GM23338 (cell line): ENCODE measurements at regions not wholly inside any gene's neighbourhood (a gene's known extent, or its start where the extent isn't known, plus 50 kb on each side); places are given as distances from the start of the nearest gene placed in this dataset.

Experiments used
- ATAC-seq: fragments of 200-7000 bp; cut with Tn5 transposase; 3 replicates; pipeline ENCODE4 v1.9.1; 2020
- DNase-seq: peaks from one replicate; pipeline ENCODE4 v3.0.0-alpha.2; 2015; ENCODE audit warnings: low spot score
- H2AFZ ChIP-seq: fragments of 200-600 bp; sonication (generic); 2 replicates; pipeline ENCODE4 v1.8.0; 2016; ENCODE audit warnings: antibody characterized with exemption, mild to moderate bottlenecking, moderate library complexity
- H3F3A ChIP-seq: fragments of 200-600 bp; sonication (generic); replicated peaks from 2 replicates; pipeline ENCODE4 v1.8.0; 2017; ENCODE audit warnings: antibody characterized with exemption, mixed run types, low read depth
- H3K27ac ChIP-seq: fragments of 200-600 bp; sonication (generic); 2 replicates; pipeline ENCODE4 v1.6.1; 2016; ENCODE audit warnings: low read depth
- H3K27me3 ChIP-seq: fragments of 200-600 bp; sonication (generic); 2 replicates; pipeline ENCODE4 v1.8.0; 2016; ENCODE audit warnings: mild to moderate bottlenecking, mixed run types, moderate library complexity; ENCODE audit not compliant: insufficient read depth
- H3K36me3 ChIP-seq: fragments of 200-600 bp; sonication (generic); 2 replicates; pipeline ENCODE4 v1.8.0; 2016; ENCODE audit warnings: mild to moderate bottlenecking; ENCODE audit not compliant: insufficient read depth
- H3K4me1 ChIP-seq: fragments of 200-600 bp; sonication (generic); 2 replicates; pipeline ENCODE4 v1.8.0; 2016; ENCODE audit warnings: mild to moderate bottlenecking, moderate library complexity; ENCODE audit not compliant: insufficient read depth
- H3K4me2 ChIP-seq: fragments of 200-600 bp; sonication (generic); 2 replicates; pipeline ENCODE4 v1.7.1; 2017; ENCODE audit warnings: mixed run types
- H3K4me3 ChIP-seq: fragments of 200-600 bp; sonication (generic); 2 replicates; pipeline ENCODE4 v1.6.1; 2016; ENCODE audit warnings: mixed run types
- H3K79me2 ChIP-seq: fragments of 200-600 bp; sonication (generic); replicated peaks from 2 replicates; pipeline ENCODE4 v1.8.0; 2017; ENCODE audit warnings: mild to moderate bottlenecking; ENCODE audit not compliant: insufficient read depth
- H3K9me2 ChIP-seq: fragments of 200-600 bp; sonication (generic); 2 replicates; pipeline ENCODE4 v1.8.0; 2017; ENCODE audit not compliant: insufficient read depth
- H4K20me1 ChIP-seq: fragments of 200-600 bp; sonication (generic); replicated peaks from 2 replicates; pipeline ENCODE4 v1.8.0; 2017; ENCODE audit warnings: mild to moderate bottlenecking; ENCODE audit not compliant: insufficient read depth
- H3K27ac Mint-ChIP-seq: 2 replicates; pipeline ENCODE4 v1.8.0; 2020; ENCODE audit warnings: inconsistent platforms, mild to moderate bottlenecking, moderate library complexity, mixed read lengths
- H3K27me3 Mint-ChIP-seq: 3 replicates; pipeline ENCODE4 v1.8.0; 2022; ENCODE audit warnings: low read depth, mild to moderate bottlenecking, moderate library complexity, mixed read lengths, inconsistent platforms; ENCODE audit not compliant: insufficient read depth, poor library complexity
- H3K36me3 Mint-ChIP-seq: 3 replicates; pipeline ENCODE4 v1.8.0; 2021; ENCODE audit warnings: low read depth, mild to moderate bottlenecking, inconsistent platforms, moderate library complexity, mixed read lengths
- H3K4me1 Mint-ChIP-seq: 3 replicates; pipeline ENCODE4 v1.8.0; 2020; ENCODE audit warnings: mild to moderate bottlenecking, inconsistent platforms, mixed read lengths
- H3K4me3 Mint-ChIP-seq: 3 replicates; pipeline ENCODE4 v1.8.0; 2021; ENCODE audit warnings: moderate library complexity, mild to moderate bottlenecking, inconsistent platforms, mixed read lengths
- H3K9me3 Mint-ChIP-seq: 3 replicates; pipeline ENCODE4 v1.8.0; 2020; ENCODE audit warnings: moderate library complexity, mild to moderate bottlenecking, inconsistent platforms, mixed read lengths
- CREB1 ChIP-seq: fragments of 250-450 bp; sonication (Bioruptor Pico); IDR thresholded peaks from 2 replicates; pipeline ENCODE4 v1.5.0; 2020; ENCODE audit warnings: low read depth, mild to moderate bottlenecking, moderate library complexity
- EZH2phosphoT487 ChIP-seq: fragments of 200-600 bp; sonication (generic); IDR thresholded peaks from one replicate; pipeline ENCODE4 v1.8.1; 2018; ENCODE audit warnings: antibody characterized with exemption; ENCODE audit not compliant: unreplicated experiment
- POLR2AphosphoS5 ChIP-seq: IDR thresholded peaks from 2 replicates; pipeline ENCODE4 v1.6.1; 2016; ENCODE audit warnings: antibody characterized with exemption, low read depth
- STAT1 ChIP-seq: IDR thresholded peaks from one replicate; pipeline ENCODE4 v1.6.1; 2016; ENCODE audit warnings: antibody characterized with exemption; ENCODE audit not compliant: unreplicated experiment
- ZNF331 ChIP-seq: fragments of 250-450 bp; sonication (Bioruptor Pico); IDR thresholded peaks from 2 replicates; pipeline ENCODE4 v1.5.0; 2020; ENCODE audit warnings: low read depth, mild to moderate bottlenecking, moderate library complexity
- TF ChIP-seq, protein P1 (sequence below): fragments of 250-450 bp; sonication (Bioruptor Pico); IDR thresholded peaks from 2 replicates; pipeline ENCODE4 v1.5.0; 2020; ENCODE audit warnings: mild to moderate bottlenecking, moderate library complexity
- TF ChIP-seq, protein P2 (sequence below), 2 experiments: fragments of 200-600 bp in 1 of 2; sonication (generic) in 1 of 2; conservative IDR thresholded peaks; 2 replicates each; pipeline versions ENCODE4 v1.5.1 to v1.6.1; 2016 to 2017; ENCODE audit warnings: antibody characterized with exemption in 2 of 2, low read depth in 2 of 2, mild to moderate bottlenecking in 2 of 2, moderate library complexity in 1 of 2
- TF ChIP-seq, protein P3 (sequence below): IDR thresholded peaks from one replicate; pipeline ENCODE4 v1.6.1; 2018; ENCODE audit warnings: antibody characterized with exemption; ENCODE audit not compliant: unreplicated experiment

DNA sequence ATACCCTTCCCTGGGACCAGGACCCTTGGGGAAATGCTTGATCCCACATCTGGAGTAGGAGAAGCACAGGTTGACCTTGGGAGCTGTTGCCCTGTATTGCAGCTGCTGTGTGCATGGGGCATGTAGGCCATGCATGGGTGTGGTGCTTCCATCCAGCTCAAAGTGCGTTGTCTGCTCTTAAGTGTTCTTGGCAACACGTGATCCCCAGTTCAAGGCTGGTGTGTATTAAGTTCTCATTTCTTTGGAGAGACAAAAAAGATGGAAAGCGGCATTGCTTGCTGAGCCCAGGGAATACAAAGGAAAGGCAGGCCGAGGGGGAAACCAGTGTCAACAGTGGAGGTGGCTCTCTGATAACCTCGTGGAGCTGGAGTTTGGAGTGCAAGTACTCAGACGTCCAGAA, 110.7 kb downstream of the RTP5 start:
- Mint-ChIP-seq H3K36me3 (no peaks in the 10 kb centered on the region), H3K9me3 (no peaks in the 10 kb centered on the region), H3K4me1 (no peaks in the 10 kb centered on the region), H3K27me3 (peaks cover 5% of the 10 kb centered on the region), H3K27ac (no peak overlapping the region), H3K4me3 (no peak overlapping the region)
- Histone ChIP-seq H3K36me3 (no peaks in the 10 kb centered on the region), H2AFZ (no peak overlapping the region), H3K79me2 (no peaks in the 10 kb centered on the region), H4K20me1 (no peaks in the 10 kb centered on the region), H3K4me2 (no peak overlapping the region), H3K27me3 (no peaks in the 10 kb centered on the region), H3K9me2 (no peaks in the 10 kb centered on the region), H3K4me1 (no peaks in the 10 kb centered on the region), H3K27ac (no peak overlapping the region), H3F3A (no peaks in the 10 kb centered on the region), H3K4me3 (no peak overlapping the region)
- DNase-seq = no peak
- ATAC-seq = no peak
- no peak for TF ChIP-seq EZH2phosphoT487
- TF ChIP-seq, protein P1, sequence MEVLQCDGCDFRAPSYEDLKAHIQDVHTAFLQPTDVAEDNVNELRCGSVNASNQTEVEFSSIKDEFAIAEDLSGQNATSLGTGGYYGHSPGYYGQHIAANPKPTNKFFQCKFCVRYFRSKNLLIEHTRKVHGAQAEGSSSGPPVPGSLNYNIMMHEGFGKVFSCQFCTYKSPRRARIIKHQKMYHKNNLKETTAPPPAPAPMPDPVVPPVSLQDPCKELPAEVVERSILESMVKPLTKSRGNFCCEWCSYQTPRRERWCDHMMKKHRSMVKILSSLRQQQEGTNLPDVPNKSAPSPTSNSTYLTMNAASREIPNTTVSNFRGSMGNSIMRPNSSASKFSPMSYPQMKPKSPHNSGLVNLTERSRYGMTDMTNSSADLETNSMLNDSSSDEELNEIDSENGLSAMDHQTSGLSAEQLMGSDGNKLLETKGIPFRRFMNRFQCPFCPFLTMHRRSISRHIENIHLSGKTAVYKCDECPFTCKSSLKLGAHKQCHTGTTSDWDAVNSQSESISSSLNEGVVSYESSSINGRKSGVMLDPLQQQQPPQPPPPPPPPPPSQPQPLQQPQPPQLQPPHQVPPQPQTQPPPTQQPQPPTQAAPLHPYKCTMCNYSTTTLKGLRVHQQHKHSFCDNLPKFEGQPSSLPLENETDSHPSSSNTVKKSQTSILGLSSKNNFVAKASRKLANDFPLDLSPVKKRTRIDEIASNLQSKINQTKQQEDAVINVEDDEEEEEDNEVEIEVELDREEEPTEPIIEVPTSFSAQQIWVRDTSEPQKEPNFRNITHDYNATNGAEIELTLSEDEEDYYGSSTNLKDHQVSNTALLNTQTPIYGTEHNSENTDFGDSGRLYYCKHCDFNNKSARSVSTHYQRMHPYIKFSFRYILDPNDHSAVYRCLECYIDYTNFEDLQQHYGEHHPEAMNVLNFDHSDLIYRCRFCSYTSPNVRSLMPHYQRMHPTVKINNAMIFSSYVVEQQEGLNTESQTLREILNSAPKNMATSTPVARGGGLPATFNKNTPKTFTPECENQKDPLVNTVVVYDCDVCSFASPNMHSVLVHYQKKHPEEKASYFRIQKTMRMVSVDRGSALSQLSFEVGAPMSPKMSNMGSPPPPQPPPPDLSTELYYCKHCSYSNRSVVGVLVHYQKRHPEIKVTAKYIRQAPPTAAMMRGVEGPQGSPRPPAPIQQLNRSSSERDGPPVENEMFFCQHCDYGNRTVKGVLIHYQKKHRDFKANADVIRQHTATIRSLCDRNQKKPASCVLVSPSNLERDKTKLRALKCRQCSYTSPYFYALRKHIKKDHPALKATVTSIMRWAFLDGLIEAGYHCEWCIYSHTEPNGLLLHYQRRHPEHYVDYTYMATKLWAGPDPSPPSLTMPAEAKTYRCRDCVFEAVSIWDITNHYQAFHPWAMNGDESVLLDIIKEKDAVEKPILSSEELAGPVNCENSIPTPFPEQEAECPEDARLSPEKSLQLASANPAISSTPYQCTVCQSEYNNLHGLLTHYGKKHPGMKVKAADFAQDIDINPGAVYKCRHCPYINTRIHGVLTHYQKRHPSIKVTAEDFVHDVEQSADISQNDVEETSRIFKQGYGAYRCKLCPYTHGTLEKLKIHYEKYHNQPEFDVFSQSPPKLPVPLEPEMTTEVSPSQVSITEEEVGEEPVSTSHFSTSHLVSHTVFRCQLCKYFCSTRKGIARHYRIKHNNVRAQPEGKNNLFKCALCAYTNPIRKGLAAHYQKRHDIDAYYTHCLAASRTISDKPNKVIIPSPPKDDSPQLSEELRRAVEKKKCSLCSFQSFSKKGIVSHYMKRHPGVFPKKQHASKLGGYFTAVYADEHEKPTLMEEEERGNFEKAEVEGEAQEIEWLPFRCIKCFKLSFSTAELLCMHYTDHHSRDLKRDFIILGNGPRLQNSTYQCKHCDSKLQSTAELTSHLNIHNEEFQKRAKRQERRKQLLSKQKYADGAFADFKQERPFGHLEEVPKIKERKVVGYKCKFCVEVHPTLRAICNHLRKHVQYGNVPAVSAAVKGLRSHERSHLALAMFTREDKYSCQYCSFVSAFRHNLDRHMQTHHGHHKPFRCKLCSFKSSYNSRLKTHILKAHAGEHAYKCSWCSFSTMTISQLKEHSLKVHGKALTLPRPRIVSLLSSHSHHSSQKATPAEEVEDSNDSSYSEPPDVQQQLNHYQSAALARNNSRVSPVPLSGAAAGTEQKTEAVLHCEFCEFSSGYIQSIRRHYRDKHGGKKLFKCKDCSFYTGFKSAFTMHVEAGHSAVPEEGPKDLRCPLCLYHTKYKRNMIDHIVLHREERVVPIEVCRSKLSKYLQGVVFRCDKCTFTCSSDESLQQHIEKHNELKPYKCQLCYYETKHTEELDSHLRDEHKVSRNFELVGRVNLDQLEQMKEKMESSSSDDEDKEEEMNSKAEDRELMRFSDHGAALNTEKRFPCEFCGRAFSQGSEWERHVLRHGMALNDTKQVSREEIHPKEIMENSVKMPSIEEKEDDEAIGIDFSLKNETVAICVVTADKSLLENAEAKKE (CRISPR knock-in tag) = no peak
- no peak for TF ChIP-seq POLR2AphosphoS5
- TF ChIP-seq, protein P2, sequence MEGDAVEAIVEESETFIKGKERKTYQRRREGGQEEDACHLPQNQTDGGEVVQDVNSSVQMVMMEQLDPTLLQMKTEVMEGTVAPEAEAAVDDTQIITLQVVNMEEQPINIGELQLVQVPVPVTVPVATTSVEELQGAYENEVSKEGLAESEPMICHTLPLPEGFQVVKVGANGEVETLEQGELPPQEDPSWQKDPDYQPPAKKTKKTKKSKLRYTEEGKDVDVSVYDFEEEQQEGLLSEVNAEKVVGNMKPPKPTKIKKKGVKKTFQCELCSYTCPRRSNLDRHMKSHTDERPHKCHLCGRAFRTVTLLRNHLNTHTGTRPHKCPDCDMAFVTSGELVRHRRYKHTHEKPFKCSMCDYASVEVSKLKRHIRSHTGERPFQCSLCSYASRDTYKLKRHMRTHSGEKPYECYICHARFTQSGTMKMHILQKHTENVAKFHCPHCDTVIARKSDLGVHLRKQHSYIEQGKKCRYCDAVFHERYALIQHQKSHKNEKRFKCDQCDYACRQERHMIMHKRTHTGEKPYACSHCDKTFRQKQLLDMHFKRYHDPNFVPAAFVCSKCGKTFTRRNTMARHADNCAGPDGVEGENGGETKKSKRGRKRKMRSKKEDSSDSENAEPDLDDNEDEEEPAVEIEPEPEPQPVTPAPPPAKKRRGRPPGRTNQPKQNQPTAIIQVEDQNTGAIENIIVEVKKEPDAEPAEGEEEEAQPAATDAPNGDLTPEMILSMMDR (conservative IDR thresholded peaks at IDR 0.05; ENCODE audit: low read depth in 2 of 2) = no peak
- no peak for TF ChIP-seq CREB1 (CRISPR knock-in tag)
- TF ChIP-seq, protein P3, sequence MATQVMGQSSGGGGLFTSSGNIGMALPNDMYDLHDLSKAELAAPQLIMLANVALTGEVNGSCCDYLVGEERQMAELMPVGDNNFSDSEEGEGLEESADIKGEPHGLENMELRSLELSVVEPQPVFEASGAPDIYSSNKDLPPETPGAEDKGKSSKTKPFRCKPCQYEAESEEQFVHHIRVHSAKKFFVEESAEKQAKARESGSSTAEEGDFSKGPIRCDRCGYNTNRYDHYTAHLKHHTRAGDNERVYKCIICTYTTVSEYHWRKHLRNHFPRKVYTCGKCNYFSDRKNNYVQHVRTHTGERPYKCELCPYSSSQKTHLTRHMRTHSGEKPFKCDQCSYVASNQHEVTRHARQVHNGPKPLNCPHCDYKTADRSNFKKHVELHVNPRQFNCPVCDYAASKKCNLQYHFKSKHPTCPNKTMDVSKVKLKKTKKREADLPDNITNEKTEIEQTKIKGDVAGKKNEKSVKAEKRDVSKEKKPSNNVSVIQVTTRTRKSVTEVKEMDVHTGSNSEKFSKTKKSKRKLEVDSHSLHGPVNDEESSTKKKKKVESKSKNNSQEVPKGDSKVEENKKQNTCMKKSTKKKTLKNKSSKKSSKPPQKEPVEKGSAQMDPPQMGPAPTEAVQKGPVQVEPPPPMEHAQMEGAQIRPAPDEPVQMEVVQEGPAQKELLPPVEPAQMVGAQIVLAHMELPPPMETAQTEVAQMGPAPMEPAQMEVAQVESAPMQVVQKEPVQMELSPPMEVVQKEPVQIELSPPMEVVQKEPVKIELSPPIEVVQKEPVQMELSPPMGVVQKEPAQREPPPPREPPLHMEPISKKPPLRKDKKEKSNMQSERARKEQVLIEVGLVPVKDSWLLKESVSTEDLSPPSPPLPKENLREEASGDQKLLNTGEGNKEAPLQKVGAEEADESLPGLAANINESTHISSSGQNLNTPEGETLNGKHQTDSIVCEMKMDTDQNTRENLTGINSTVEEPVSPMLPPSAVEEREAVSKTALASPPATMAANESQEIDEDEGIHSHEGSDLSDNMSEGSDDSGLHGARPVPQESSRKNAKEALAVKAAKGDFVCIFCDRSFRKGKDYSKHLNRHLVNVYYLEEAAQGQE = no peak
- no peak for TF ChIP-seq ZNF331 (CRISPR knock-in tag)
- no peak for TF ChIP-seq STAT1
